AG09319 (cell line): ENCODE measurements at regions not wholly inside any gene's neighbourhood (a gene's known extent, or its start where the extent isn't known, plus 50 kb on each side); places are given as distances from the start of the nearest gene placed in this dataset.

Experiments
- DNase-seq: peaks from one replicate; pipeline ENCODE4 v3.0.0-alpha.2; 2010; ENCODE audit warnings: low read depth; ENCODE audit errors: extremely low read depth
- TF ChIP-seq, protein P1 (sequence below): IDR thresholded peaks from 2 replicates; pipeline ENCODE4 v1.5.1; 2011; ENCODE audit warnings: low read depth, mild to moderate bottlenecking, inconsistent platforms, low read length, moderate library complexity

- no peak for DNase-seq
- TF ChIP-seq, protein P1, sequence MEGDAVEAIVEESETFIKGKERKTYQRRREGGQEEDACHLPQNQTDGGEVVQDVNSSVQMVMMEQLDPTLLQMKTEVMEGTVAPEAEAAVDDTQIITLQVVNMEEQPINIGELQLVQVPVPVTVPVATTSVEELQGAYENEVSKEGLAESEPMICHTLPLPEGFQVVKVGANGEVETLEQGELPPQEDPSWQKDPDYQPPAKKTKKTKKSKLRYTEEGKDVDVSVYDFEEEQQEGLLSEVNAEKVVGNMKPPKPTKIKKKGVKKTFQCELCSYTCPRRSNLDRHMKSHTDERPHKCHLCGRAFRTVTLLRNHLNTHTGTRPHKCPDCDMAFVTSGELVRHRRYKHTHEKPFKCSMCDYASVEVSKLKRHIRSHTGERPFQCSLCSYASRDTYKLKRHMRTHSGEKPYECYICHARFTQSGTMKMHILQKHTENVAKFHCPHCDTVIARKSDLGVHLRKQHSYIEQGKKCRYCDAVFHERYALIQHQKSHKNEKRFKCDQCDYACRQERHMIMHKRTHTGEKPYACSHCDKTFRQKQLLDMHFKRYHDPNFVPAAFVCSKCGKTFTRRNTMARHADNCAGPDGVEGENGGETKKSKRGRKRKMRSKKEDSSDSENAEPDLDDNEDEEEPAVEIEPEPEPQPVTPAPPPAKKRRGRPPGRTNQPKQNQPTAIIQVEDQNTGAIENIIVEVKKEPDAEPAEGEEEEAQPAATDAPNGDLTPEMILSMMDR: no peak
Observed at GRCh38 chr3:182117583-182117982, 405.9 kb downstream of the SOX2 start.

DNA sequence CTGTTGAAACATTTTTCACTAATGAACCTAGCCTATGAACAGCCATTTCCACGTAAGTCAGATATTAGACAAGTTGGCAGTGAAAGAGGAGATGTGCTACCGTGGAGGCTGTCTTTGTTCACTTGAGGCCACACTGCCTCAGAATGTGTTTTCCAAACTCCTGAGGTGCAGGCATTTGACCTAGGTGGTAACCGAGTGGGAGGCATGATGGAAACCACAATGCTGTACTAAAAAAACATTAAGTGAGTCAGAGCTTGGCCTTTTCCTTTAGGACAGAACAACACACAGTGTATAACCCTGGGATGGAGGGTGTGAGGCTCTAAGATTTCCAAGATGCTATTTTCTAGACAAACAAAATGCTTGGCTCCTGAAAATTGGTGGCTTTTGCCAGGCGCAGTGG is 406.3 kb downstream of the SOX2 start:
- no peak for DNase-seq
- TF ChIP-seq, protein P1: no peak

- TF ChIP-seq, protein P1: no peak
- no peak for DNase-seq
Observed at GRCh38 chr3:182121401-182121800, 409.7 kb downstream of the SOX2 start.

DNA sequence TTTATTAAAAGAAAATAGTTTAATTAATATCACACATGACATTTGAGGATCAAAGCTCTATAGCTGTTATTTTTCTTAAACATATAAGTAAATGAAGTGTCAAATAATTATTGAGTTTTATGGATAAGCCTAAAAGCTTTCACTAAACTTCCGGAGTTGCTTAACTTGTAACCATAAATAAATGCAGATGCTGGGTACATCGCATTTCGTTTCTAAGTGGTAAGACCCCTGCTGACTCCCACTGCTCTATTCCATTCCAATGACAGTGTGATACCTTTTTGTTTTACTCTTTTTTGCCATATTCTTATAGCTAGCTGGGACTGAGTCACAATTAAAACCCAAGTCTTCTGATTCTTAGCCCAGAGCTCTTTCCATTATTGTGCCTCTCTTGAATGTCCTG is 411.1 kb downstream of the SOX2 start:
- DNase-seq: no peak
- TF ChIP-seq, protein P1: no peak

DNA sequence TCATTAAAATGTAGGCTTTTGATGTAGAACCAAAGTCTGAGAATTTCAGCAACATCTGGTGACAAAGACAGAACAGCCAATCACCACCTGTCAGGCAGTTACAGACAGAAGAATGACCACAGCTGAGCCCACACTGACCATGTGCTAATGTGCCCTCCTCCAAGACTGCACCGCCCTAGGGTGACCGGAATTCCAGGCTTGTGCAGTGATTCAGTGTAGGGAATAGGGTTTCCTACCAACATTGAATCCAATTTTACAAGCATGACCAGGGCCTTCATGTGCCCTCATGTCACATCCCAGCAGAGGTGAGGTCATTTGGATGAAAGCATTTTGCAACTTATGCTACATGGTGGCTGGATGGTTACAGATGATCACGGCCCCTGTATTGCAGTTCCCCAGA is 412.5 kb downstream of the SOX2 start:
- DNase-seq: no peak
- TF ChIP-seq, protein P1: no peak

GRCh38 chr3:182124716-182125115 is 413.0 kb downstream of the SOX2 start:
- no peak for DNase-seq
- TF ChIP-seq, protein P1: no peak

DNA sequence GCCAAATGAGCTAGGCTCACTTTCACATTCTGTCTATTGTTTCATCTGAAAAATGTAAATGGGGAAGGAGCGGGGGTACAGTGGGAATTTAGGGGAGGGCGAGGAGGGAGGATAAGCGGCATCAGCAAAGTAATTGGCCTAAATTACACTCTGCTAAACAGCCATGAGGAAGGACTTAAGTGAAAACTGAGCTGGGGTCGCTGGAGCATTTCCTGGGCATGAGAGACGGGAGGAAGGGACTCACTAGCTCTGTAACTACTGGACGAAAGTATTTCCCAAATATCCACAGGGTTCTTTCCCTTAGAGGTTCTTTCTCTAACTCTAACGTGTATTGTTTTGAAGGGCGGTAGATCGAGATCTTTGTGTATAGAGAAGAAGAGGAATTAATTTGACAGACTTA is 418.0 kb downstream of the SOX2 start:
- no peak for DNase-seq
- TF ChIP-seq, protein P1: no peak
